WERI-Rb-1 (cell line): ENCODE measurements at regions not wholly inside any gene's neighbourhood (a gene's known extent, or its start where the extent isn't known, plus 50 kb on each side); places are given as distances from the start of the nearest gene placed in this dataset.

Source experiments
- DNase-seq: peaks from one replicate; pipeline ENCODE4 v3.0.0-alpha.2; 2020
- H3K27ac ChIP-seq: fragments of 250-450 bp; sonication (Bioruptor Pico); 2 replicates; pipeline ENCODE4 v1.5.1; 2020; ENCODE audit warnings: mild to moderate bottlenecking, moderate library complexity
- H3K27me3 ChIP-seq: fragments of 250-450 bp; sonication (Bioruptor Pico); 2 replicates; pipeline ENCODE4 v1.5.1; 2021; ENCODE audit warnings: mild to moderate bottlenecking, low read depth, moderate library complexity; ENCODE audit not compliant: insufficient read depth, severe bottlenecking
- H3K36me3 ChIP-seq: fragments of 250-450 bp; sonication (Bioruptor Pico); 2 replicates; pipeline ENCODE4 v1.5.1; 2020; ENCODE audit warnings: mild to moderate bottlenecking, moderate library complexity
- H3K4me3 ChIP-seq: 2 replicates; pipeline ENCODE4 v1.5.1; 2011; ENCODE audit warnings: low read depth, mild to moderate bottlenecking, control low read depth, low read length
- H3K9me3 ChIP-seq: fragments of 250-450 bp; sonication (Bioruptor Pico); 2 replicates; pipeline ENCODE4 v1.5.1; 2021; ENCODE audit warnings: mild to moderate bottlenecking, moderate library complexity; ENCODE audit not compliant: severe bottlenecking
- CTCF ChIP-seq: IDR thresholded peaks from 2 replicates; pipeline ENCODE4 v1.5.1; 2011; ENCODE audit warnings: low read depth, mild to moderate bottlenecking, control low read depth, inconsistent platforms, low read length

GRCh38 chr5:105304859-105305258 lies 1742.3 kb upstream of the NUDT12 start:
- Histone ChIP-seq H3K27ac (no peak overlapping the region), H3K36me3 (no peaks in the 10 kb centered on the region), H3K27me3 (no peaks in the 10 kb centered on the region), H3K9me3 (no peaks in the 10 kb centered on the region), H3K4me3 (no peak overlapping the region)
- TF ChIP-seq CTCF = no peak
- DNase-seq = no peak

- Histone ChIP-seq H3K9me3 (no peaks in the 10 kb centered on the region), H3K27ac (no peak overlapping the region), H3K36me3 (no peaks in the 10 kb centered on the region), H3K4me3 (no peak overlapping the region), H3K27me3 (no peaks in the 10 kb centered on the region)
- DNase-seq = no peak
- TF ChIP-seq CTCF = no peak
Measured at GRCh38 chr5:105288946-105289345, 1726.4 kb upstream of the NUDT12 start.

GRCh38 chr5:105283134-105283533 lies 1720.5 kb upstream of the NUDT12 start:
- no peaks in the 10 kb centered on the region for H3K36me3 ChIP-seq
- no peaks in the 10 kb centered on the region for H3K27me3 ChIP-seq
- DNase-seq = no peak
- no peak overlapping the region for H3K4me3 ChIP-seq
- H3K27ac ChIP-seq = no peak overlapping the region
- TF ChIP-seq CTCF = no peak
- no peaks in the 10 kb centered on the region for H3K9me3 ChIP-seq

GRCh38 chr5:105274079-105274478 lies 1711.5 kb upstream of the NUDT12 start:
- Histone ChIP-seq H3K36me3 (no peaks in the 10 kb centered on the region), H3K27ac (no peak overlapping the region), H3K9me3 (no peaks in the 10 kb centered on the region), H3K4me3 (no peak overlapping the region), H3K27me3 (no peaks in the 10 kb centered on the region)
- TF ChIP-seq CTCF = no peak
- DNase-seq = no peak

GRCh38 chr5:105263515-105263914 lies 1700.9 kb upstream of the NUDT12 start:
- no peak for DNase-seq
- Histone ChIP-seq H3K27me3 (no peaks in the 10 kb centered on the region), H3K4me3 (no peak overlapping the region), H3K36me3 (no peaks in the 10 kb centered on the region), H3K27ac (no peak overlapping the region), H3K9me3 (no peaks in the 10 kb centered on the region)
- TF ChIP-seq CTCF = no peak

- no peak for TF ChIP-seq CTCF
- Histone ChIP-seq H3K27me3 (no peaks in the 10 kb centered on the region), H3K9me3 (no peaks in the 10 kb centered on the region), H3K27ac (no peak overlapping the region), H3K36me3 (no peaks in the 10 kb centered on the region), H3K4me3 (no peak overlapping the region)
- DNase-seq = no peak
Measured at GRCh38 chr5:105259581-105260217, 1697.1 kb upstream of the NUDT12 start.
